DMS79 (cell line): ENCODE measurements at regions not wholly inside any gene's neighbourhood (a gene's known extent, or its start where the extent isn't known, plus 50 kb on each side); places are given as distances from the start of the nearest gene placed in this dataset.
A peak's percentile ranks its signal among the peaks of the same experiment; 100 is the strongest.

ENCODE experiments used
- DNase-seq: peaks from one replicate; lab custom pipeline; 2025; lab: John Stamatoyannopoulos, UW

GRCh38 chr3:177742273-177742672 lies 545.0 kb upstream of the TBL1XR1 start:
- no peak for DNase-seq

DNA sequence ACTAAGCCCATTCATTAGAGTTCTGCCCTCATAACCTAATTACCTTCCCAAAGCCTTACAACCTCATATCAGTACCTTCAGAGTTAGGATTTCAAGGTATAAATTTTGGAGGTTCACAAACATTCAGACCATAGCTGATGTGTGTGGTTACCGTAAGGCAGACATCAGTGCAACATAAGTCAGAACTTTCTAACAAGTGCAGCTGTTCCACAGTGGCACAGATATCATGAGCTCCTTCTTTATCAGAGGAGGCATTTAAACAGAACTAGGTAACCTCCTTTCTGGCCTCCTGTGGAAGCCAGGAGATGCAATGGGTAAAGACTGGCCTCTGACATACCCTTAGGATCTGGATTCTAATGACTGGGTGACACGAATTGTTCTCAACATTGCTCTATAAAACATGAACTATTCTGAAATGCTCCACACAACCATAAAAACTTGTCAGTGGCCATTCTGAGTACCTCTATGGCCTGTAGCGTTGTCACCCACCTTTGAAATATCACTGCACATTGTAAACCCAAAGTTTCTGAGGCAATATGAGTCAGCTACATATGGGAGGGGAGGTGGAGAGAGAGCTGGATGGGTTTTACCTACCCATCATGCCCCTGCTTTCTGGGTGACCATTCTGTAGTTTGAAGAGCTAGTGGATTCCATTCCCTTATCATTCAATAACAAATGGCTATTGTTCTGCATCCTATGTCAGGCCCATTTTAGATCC lies 546.0 kb upstream of the TBL1XR1 start:
- DNase-seq: no peak

DNA sequence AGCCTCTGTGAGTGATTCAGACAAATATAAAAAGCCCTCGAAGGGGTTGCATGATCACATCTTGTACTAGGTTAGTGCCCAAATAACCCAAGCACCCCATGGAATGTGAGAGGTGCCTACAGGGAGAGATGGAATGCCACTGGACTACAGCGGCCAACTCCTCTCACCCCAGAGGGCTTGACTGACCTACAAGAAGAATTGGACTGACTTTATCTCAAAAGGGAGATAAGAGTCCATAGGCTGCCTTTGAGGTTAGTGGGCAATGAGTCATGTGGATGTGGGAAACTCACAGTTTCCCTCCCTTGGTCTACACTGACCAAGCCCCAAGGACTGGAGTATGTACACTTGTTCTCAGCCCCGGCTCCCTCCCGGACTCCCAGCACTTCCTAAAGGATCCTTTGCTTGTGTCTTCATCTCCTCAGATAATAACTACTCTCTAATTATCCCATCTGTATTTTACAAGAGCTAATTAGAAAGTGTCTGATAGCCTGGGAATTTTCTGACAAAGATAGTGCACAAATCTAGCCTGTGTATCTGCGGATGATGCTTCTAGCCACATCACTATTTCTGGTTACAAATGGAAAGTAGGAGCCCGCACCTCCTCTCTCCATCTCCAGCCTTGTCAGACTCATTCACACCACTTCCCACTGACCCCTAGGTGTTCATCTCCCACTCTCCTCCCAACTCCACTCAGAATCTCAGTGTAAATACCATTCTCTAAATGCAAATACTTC lies 547.8 kb upstream of the TBL1XR1 start:
- no peak for DNase-seq

DNA sequence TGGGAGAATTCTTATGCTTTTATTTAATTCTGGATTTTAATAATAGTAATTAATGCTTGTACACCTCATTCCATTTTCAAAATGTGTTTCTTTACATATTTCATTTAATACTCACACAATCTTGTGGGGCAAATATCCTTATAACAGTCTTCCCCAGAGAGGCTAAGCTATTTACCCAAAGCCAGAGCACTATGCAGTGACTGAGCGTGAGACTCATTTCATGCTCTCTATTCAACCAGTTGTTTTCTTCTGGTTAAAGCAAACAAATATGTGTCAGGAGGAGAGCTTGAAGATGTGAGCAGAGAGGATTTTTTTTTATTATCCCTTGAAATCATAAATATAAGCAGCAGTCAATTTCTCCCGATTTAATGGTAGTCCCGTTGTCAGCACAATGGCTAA lies 548.3 kb upstream of the TBL1XR1 start:
- DNase-seq: no peak

DNA sequence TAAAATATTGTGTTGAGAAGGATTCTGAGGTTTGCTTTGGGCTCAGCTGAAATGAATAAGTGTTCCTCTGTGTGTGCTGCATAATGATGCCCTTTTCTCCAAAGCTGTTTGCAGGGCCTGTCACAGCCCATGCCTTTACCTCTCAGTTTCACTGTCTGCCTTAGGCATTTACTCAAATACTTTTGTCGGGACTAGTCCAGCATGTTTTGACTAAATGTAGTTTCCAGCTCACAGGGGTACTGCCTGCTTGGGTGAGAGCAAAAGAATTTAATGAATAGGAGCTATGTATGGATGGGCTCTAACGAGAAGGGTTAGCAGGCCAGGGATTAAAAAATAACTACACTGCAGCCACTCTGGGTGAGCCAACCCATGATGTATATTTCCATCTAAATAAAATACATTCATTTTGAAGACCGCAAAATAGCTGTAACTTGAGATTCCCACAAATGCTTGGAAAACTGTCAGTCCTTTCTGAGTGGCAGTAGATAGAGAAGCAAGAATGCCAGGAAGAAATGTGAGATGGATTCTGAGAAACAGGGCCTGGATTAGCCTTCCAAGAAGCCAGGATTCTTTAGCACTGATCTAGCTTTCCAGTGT lies 549.2 kb upstream of the TBL1XR1 start:
- DNase-seq: no peak

DNA sequence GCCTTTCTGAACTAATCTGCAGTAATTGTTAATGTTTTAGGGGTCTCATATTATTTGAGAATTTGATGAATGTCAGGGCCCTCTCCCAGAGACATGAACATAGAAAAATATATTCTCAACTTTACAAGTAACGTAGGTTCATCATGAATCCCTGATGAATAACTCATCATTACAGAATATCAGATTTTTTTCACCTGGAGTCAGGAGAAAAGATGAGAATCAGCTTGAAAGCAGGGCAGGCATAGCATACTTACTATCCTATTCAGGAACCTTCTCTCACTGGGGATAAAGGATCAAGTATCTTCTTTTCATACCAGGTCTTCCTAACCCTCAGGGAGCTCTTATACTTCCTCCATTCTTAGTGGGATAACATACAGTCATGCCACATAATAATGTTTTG lies 552.6 kb upstream of the TBL1XR1 start:
- no peak for DNase-seq

DNA sequence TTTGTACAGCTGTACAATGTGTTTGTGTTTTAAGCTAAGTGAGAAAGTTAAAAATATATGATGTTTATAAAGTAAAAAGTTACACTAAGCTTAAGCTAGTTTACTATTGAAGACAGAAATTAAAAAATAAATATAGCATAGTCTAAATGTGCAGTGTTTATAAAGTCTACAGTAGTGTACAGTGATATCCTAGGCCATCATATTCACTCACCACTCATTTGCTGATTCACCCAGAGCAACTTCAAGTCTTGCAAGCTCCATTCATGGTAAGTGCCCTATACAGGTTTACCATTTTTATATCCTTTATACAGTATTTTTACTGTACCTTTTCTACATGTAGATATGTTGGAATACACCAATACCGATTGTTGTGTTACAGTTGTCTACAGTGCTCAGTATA lies 553.2 kb upstream of the TBL1XR1 start:
- no peak for DNase-seq

- peak; percentile 69 for DNase-seq
Observed at GRCh38 chr3:177751770-177752169, 554.5 kb upstream of the TBL1XR1 start.

DNA sequence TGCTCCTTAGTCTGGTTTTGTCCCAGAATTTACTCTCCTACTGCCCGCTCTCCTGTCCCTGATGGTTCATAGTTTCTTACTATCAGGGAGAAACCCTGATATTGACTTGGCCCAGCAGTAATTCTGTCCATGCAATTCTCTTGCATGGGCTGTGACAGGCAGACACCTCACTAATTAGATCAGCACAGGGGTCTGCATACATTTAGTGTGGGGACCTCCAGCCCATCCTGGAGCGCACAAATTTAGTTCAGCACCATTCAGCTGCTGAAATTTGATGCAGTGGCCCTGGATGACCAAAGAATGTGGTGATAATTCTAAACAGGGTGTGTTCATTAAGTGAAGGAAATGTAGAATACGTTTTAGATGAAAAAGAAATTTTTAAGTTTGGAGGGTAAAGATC lies 555.5 kb upstream of the TBL1XR1 start:
- DNase-seq: no peak

DNA sequence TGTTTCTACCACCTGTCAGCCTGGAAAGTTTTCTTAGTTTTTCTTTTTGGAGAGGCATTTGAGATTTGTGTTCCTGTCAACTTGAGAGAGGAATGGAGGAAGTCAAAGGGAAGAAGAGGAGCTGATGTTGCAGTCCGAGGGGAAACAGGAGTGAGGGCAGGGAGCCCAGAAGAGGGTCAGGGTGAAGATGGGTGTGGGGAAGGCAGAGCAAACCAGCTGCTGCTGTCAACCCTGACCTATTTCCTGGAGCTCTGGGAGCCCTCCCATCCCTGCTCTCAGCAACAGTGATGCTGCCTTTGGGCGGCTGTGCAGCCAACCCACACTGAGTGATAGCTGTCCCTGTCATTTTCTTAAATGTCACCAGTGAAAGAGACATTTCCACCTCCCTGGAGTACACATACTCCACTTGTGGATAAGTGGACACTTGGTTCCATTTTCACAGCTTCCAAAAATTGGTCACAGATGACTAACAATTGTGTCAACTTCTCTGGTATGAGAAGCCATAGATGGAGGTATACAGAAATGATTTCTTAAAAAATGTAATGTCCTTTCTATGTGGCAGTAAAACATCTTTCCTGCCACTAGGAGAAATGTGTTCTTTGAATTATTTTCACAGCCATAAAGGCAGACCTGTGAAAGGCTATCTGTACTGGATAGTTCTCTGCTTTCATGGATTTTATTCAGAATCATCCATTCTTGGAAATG lies 556.3 kb upstream of the TBL1XR1 start:
- DNase-seq: peak; percentile 6

GRCh38 chr3:177754508-177754921 lies 557.2 kb upstream of the TBL1XR1 start:
- DNase-seq: no peak

DNA sequence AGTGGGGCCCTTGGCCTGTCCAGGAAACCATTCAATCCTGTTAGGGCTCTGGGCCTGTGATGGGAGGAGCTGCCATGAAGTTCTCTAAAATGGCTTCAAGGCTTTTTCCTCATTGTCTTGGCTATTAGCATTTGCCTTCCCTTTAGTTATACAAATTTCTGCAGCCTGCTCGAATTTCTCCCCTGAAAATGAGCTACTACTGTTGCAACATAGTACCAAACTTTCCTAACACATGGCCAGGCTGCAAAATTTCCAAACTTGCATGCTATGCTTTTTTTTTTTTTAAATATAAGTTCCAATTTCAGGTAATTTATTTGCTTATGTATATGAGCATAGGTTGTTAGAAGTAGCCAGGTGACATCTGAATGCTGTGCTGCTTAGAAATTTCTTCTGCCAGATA lies 560.8 kb upstream of the TBL1XR1 start:
- no peak for DNase-seq

- DNase-seq: no peak
Observed at GRCh38 chr3:177760803-177761202, 563.5 kb upstream of the TBL1XR1 start.

DNA sequence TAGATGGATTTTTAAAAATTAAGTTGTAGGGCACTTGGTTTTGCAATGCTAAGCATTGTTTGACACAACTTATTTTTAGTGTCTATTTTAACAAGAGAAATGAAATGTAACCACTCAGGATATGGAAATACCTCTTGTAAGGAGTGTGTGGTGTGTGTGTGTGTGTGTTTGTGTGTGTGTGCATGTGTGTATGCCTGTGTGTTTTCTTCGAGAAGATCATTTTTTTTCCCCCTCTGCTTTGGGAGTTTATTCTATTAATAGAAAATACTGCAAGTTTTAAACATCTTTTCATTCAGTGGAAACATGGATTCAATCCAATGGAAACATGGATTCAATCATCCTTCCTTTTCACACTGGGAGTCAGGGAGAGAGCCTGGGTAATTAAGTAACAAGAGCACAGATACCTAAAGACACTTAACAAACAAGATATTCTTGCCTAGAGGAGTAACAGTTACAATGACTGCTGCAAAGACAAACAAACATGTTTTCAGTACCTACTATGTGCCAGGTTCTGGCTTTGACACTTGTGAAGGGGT lies 567.2 kb upstream of the TBL1XR1 start:
- DNase-seq: no peak

- no peak for DNase-seq
Observed at GRCh38 chr3:177764933-177765332, 567.7 kb upstream of the TBL1XR1 start.

DNA sequence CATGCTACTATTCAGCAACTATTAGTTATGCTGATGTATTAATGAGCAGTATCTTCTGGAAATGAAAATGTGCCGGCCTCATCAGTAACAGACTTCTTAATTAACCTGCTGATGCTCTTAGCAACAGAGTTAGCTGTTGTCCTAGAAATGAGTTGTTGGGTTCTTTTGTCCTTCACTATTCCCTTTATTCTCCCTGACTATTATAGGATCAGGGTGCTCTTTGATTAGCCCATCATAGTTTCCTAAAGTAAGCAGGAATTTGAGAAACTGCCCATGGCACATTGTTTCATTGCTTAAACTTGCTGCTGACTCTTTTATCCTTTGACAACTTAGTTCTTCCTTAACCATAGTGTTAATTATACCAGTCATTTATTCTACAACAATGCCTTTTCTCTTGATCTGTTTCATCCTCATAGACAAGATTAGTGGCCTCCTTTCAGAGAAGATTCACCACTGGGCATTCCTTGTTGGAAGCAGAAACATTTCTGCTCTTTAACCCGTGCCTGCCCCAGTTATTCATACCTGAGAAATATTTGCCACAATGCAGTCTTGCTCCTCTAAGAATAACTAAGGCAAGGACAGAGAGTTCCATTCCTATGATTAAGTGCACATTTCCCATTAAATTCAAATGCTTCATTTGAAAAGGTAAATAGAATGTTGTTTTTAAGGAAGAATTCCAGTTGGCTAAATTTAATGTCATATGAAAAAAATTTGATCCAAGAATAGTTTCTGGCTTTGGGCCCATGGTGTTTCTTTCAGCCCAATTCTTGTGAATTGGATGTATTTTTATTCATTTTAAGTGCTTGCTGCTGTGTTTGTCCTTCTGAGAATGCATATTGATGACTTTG lies 573.3 kb upstream of the TBL1XR1 start:
- no peak for DNase-seq

DNA sequence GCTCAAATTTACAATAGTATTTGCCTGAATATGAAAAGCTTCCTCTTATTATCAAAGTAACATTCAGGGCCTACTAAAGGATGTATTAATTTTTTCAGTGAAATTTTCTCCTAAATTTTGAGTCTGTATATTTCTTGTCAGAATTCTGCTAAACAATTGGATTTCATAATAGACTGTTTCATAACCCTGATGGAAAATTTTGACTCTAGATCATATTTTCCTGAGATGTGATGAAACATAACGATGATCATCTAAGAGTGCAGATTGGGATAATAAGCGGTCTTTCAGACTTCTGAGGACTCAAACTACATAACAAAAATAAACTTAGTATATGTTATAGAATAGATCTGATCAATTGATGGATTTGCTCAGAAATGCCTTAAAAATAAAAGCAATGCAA lies 574.5 kb upstream of the TBL1XR1 start:
- no peak for DNase-seq

GRCh38 chr3:177772908-177773557 lies 575.8 kb upstream of the TBL1XR1 start:
- peak; percentile 67 for DNase-seq

DNA sequence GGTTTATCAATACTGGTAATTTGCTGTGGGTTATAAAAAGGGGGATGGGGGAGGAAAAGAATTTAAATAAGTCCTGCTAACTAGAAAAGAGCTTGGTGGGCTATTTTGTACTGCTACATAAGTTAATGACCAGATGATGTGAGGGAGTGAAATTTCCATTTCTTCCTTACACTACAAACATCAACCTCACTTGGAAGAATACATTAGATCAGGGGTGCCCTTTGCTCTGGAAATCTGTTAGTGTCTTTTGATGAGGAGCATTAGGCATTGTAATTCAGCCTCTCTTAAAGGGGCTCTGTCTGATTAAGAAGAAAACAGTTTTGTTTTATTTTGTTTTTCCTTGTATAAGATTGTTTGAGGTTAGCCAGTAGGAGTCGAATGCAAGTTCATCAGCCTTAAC lies 576.4 kb upstream of the TBL1XR1 start:
- no peak for DNase-seq

- DNase-seq: peak; percentile 59
Observed at GRCh38 chr3:177776661-177777101, 579.4 kb upstream of the TBL1XR1 start.

- DNase-seq: no peak
Observed at GRCh38 chr3:177777699-177778098, 580.4 kb upstream of the TBL1XR1 start.
